Osteocyte (in vitro differentiated cells): ENCODE measurements at regions not wholly inside any gene's neighbourhood (a gene's known extent, or its start where the extent isn't known, plus 50 kb on each side); places are given as distances from the start of the nearest gene placed in this dataset.

Experiments used
- DNase-seq: peaks from one replicate; pipeline ENCODE4 v3.0.0; 2021; ENCODE audit warnings: mixed read lengths; ENCODE audit not compliant: unreplicated experiment; ENCODE audit errors: extremely low spot score
- H3K27ac Mint-ChIP-seq: one replicate; pipeline ENCODE4 v1.8.0; 2021; ENCODE audit warnings: mild to moderate bottlenecking, mixed read lengths; ENCODE audit not compliant: unreplicated experiment
- H3K27me3 Mint-ChIP-seq: one replicate; pipeline ENCODE4 v1.8.0; 2021; ENCODE audit warnings: mixed read lengths; ENCODE audit not compliant: unreplicated experiment
- H3K36me3 Mint-ChIP-seq: one replicate; pipeline ENCODE4 v1.8.0; 2021; ENCODE audit warnings: mixed read lengths; ENCODE audit not compliant: unreplicated experiment
- H3K4me1 Mint-ChIP-seq: one replicate; pipeline ENCODE4 v1.8.0; 2021; ENCODE audit warnings: mixed read lengths; ENCODE audit not compliant: unreplicated experiment
- H3K4me3 Mint-ChIP-seq: one replicate; pipeline ENCODE4 v1.8.0; 2021; ENCODE audit warnings: mild to moderate bottlenecking, moderate library complexity, mixed read lengths; ENCODE audit not compliant: unreplicated experiment
- H3K9me3 Mint-ChIP-seq: one replicate; pipeline ENCODE4 v1.8.0; 2021; ENCODE audit warnings: mixed read lengths; ENCODE audit not compliant: unreplicated experiment
- TF ChIP-seq, protein P1 (sequence below): fragments of 200-600 bp; sonication (generic); IDR thresholded peaks from 2 replicates; pipeline ENCODE4 v1.5.0; 2021; ENCODE audit warnings: antibody characterized with exemption, mild to moderate bottlenecking, moderate library complexity

DNA sequence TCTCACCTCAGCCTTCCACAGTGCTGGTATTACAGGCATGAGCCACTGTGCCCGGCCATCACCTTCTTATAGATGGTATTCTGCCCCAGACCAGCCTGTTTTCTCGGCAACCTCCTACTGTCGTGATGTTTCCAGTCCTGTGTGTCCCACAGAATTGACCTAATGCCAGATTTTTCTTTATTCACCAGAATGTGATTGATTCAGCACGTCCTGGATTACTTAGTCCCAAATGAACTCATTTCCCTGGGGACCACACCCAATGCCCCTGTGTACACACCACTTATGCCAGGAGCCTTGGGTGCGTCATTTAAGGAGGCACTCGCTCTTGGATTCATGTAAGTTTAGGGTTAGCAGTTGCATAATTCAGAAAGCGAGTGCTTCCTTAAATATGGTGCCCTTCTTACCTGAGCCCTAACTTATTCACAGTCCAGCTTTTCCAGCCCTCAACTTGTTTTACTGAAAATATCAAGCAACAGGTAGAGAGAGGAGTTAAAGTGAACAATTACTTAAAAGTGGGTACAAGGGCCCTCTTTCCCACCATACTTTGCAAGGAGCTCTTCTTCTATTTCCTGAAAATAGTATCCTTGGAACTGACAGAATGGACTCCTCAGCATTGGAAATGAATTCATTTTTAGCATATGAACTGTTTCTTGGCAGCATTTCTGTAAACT is 64.6 kb upstream of the UBE2E1 start:
- no peaks in the 10 kb centered on the region for H3K27me3 Mint-ChIP-seq
- no peak overlapping the region for H3K27ac Mint-ChIP-seq

DNA sequence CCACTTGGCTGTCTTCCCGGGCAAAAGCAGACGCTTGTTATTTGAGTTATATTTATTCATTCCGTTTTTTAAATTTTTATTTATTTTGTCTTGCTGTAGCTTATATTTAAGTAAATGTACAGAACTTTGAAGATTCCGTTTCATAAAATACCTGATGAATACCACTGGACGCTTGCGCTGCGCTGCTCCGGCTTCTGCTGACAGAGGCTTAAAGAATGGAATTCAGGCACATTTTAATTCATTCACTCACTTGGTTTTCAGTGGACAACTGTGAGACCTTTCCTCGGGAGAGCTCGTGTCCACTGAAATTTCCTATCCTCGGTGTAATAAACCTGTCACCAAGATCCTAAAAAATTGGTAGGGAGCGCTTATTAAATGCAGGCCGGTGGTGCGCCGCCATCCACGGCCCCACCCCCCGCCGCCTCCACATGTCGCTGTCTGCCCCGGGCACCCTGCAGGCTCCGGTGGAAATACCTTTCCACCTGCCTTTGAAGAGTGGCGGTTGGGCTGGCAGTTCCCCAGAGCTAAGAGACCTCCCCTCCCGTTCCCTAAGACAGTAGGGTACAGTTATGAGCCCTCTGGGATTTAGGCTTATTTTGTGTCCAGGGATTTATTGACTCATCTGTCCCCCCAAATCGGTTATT is 62.5 kb upstream of the UBE2E1 start:
- DNase-seq: no peak
- Mint-ChIP-seq H3K4me1 (peaks cover 23% of the 10 kb centered on the region), H3K9me3 (no peaks in the 10 kb centered on the region), H3K27me3 (no peaks in the 10 kb centered on the region), H3K4me3 (no peak overlapping the region), H3K27ac (no peak overlapping the region), H3K36me3 (no peaks in the 10 kb centered on the region)
- TF ChIP-seq, protein P1, sequence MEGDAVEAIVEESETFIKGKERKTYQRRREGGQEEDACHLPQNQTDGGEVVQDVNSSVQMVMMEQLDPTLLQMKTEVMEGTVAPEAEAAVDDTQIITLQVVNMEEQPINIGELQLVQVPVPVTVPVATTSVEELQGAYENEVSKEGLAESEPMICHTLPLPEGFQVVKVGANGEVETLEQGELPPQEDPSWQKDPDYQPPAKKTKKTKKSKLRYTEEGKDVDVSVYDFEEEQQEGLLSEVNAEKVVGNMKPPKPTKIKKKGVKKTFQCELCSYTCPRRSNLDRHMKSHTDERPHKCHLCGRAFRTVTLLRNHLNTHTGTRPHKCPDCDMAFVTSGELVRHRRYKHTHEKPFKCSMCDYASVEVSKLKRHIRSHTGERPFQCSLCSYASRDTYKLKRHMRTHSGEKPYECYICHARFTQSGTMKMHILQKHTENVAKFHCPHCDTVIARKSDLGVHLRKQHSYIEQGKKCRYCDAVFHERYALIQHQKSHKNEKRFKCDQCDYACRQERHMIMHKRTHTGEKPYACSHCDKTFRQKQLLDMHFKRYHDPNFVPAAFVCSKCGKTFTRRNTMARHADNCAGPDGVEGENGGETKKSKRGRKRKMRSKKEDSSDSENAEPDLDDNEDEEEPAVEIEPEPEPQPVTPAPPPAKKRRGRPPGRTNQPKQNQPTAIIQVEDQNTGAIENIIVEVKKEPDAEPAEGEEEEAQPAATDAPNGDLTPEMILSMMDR: no peak

More for the DNA sequence above, 64.6 kb upstream of the UBE2E1 start:
- peaks cover 26% of the 10 kb centered on the region for H3K4me1 Mint-ChIP-seq
- no peak overlapping the region for H3K4me3 Mint-ChIP-seq
- TF ChIP-seq, protein P1: no peak
- H3K36me3 Mint-ChIP-seq: no peaks in the 10 kb centered on the region
- DNase-seq: no peak
- no peaks in the 10 kb centered on the region for H3K9me3 Mint-ChIP-seq

- H3K9me3 Mint-ChIP-seq: no peaks in the 10 kb centered on the region
- H3K4me1 Mint-ChIP-seq: peaks cover 11% of the 10 kb centered on the region
- TF ChIP-seq, protein P1: no peak
- H3K4me3 Mint-ChIP-seq: no peak overlapping the region
- H3K36me3 Mint-ChIP-seq: no peaks in the 10 kb centered on the region
- DNase-seq: no peak
- no peak overlapping the region for H3K27ac Mint-ChIP-seq
- H3K27me3 Mint-ChIP-seq: no peaks in the 10 kb centered on the region
Observed at GRCh38 chr3:23746441-23746840, 59.3 kb upstream of the UBE2E1 start.

DNA sequence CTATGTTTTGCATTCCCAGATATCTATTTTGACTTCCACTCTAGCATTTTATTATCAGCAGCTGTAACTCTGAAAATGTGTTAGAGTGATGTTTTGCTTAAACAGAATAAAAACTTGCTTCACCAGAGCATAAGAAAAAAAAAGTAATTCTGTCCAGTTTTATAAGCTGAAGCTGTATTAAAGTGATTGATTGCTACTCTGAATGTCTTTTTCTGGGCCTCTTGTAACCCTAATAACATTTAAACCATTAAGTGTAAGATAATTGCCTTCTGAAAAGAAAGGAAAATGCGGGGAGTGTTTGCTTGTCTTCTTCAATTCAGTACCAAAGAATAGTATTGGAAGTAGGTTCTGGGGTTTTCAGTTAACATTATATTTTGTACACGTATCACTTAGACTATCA is 57.9 kb upstream of the UBE2E1 start:
- H3K27ac Mint-ChIP-seq: no peak overlapping the region
- no peaks in the 10 kb centered on the region for H3K27me3 Mint-ChIP-seq
- no peaks in the 10 kb centered on the region for H3K9me3 Mint-ChIP-seq

More for the DNA sequence above, 57.9 kb upstream of the UBE2E1 start:
- TF ChIP-seq, protein P1: no peak
- H3K36me3 Mint-ChIP-seq: no peaks in the 10 kb centered on the region
- H3K4me3 Mint-ChIP-seq: no peak overlapping the region
- no peak for DNase-seq
- peaks cover 19% of the 10 kb centered on the region for H3K4me1 Mint-ChIP-seq
